NCI-H2107 treated with DMSO at 0.1 percent for 48 hours (cell line): ENCODE measurements at regions not wholly inside any gene's neighbourhood (a gene's known extent, or its start where the extent isn't known, plus 50 kb on each side); places are given as distances from the start of the nearest gene placed in this dataset.

Source experiments
- DNase-seq: peaks from one replicate; lab custom pipeline; 2025; ENCODE audit not compliant: unreplicated experiment; lab: John Stamatoyannopoulos, UW

GRCh38 chr17:70859829-70860228 is 690.5 kb downstream of the KCNJ2 start:
- no peak for DNase-seq

GRCh38 chr17:70862295-70862694 is 693.0 kb downstream of the KCNJ2 start:
- DNase-seq = no peak

GRCh38 chr17:70863436-70864248 is 694.3 kb downstream of the KCNJ2 start:
- no peak for DNase-seq

- DNase-seq = no peak
Measured at GRCh38 chr17:70865993-70866804, 696.9 kb downstream of the KCNJ2 start.

GRCh38 chr17:70868149-70868548 is 698.8 kb downstream of the KCNJ2 start:
- no peak for DNase-seq

- no peak for DNase-seq
Measured at GRCh38 chr17:70869402-70870085, 700.2 kb downstream of the KCNJ2 start.

- no peak for DNase-seq
Measured at GRCh38 chr17:70871180-70871818, 702.0 kb downstream of the KCNJ2 start.

GRCh38 chr17:70872103-70872502 is 702.8 kb downstream of the KCNJ2 start:
- no peak for DNase-seq

GRCh38 chr17:70875729-70876310 is 706.5 kb downstream of the KCNJ2 start:
- DNase-seq = no peak

- DNase-seq = no peak
Measured at GRCh38 chr17:70878879-70879278, 709.5 kb downstream of the KCNJ2 start.

- no peak for DNase-seq
Measured at GRCh38 chr17:70879401-70879800, 710.1 kb downstream of the KCNJ2 start.

GRCh38 chr17:70881093-70881492 is 711.8 kb downstream of the KCNJ2 start:
- no peak for DNase-seq

GRCh38 chr17:70882504-70882903 is 713.2 kb downstream of the KCNJ2 start:
- DNase-seq = no peak

GRCh38 chr17:70886648-70887047 is 717.3 kb downstream of the KCNJ2 start:
- no peak for DNase-seq

GRCh38 chr17:70888324-70888723 is 719.0 kb downstream of the KCNJ2 start:
- DNase-seq = no peak

- no peak for DNase-seq
Measured at GRCh38 chr17:70891306-70891705, 722.0 kb downstream of the KCNJ2 start.

GRCh38 chr17:70892527-70892926 is 723.2 kb downstream of the KCNJ2 start:
- DNase-seq = no peak

- DNase-seq = no peak
Measured at GRCh38 chr17:70896843-70897242, 727.5 kb downstream of the KCNJ2 start.

- no peak for DNase-seq
Measured at GRCh38 chr17:70897446-70897845, 728.1 kb downstream of the KCNJ2 start.

GRCh38 chr17:70901870-70902269 is 732.5 kb downstream of the KCNJ2 start:
- DNase-seq = no peak

GRCh38 chr17:70905796-70906195 is 736.5 kb downstream of the KCNJ2 start:
- no peak for DNase-seq
